ENCODE measurements at regions not wholly inside any gene's neighbourhood (a gene's known extent, or its start where the extent isn't known, plus 50 kb on each side); places are given as distances from the start of the nearest gene placed in this dataset.

- TF ChIP-seq, protein P1, sequence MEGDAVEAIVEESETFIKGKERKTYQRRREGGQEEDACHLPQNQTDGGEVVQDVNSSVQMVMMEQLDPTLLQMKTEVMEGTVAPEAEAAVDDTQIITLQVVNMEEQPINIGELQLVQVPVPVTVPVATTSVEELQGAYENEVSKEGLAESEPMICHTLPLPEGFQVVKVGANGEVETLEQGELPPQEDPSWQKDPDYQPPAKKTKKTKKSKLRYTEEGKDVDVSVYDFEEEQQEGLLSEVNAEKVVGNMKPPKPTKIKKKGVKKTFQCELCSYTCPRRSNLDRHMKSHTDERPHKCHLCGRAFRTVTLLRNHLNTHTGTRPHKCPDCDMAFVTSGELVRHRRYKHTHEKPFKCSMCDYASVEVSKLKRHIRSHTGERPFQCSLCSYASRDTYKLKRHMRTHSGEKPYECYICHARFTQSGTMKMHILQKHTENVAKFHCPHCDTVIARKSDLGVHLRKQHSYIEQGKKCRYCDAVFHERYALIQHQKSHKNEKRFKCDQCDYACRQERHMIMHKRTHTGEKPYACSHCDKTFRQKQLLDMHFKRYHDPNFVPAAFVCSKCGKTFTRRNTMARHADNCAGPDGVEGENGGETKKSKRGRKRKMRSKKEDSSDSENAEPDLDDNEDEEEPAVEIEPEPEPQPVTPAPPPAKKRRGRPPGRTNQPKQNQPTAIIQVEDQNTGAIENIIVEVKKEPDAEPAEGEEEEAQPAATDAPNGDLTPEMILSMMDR (IDR thresholded peaks at IDR 0.05; ENCODE audit: low read depth, low read length, missing control alignments) = no peak
- no peak overlapping the region for H3K4me3 ChIP-seq (ENCODE audit: low read depth, low read length)
- no peak for DNase-seq (ENCODE audit: low read depth)
Observed at GRCh38 chr6:148225871-148226270, 116.8 kb upstream of the SASH1 start.

GRCh38 chr6:148226284-148226683, 116.4 kb upstream of the SASH1 start:
- TF ChIP-seq, protein P1 (IDR thresholded peaks at IDR 0.05; ENCODE audit: low read depth, low read length, missing control alignments) = no peak

GRCh38 chr6:148231572-148231971, 111.1 kb upstream of the SASH1 start:
- TF ChIP-seq, protein P1 (IDR thresholded peaks at IDR 0.05; ENCODE audit: low read depth, low read length, missing control alignments) = no peak
- no peak overlapping the region for H3K4me3 ChIP-seq (ENCODE audit: low read depth, low read length)
- DNase-seq (ENCODE audit: low read depth) = no peak

More at GRCh38 chr6:148226284-148226683, 116.4 kb upstream of the SASH1 start:
- no peak for DNase-seq (ENCODE audit: low read depth)
- no peak overlapping the region for H3K4me3 ChIP-seq (ENCODE audit: low read depth, low read length)

- no peak for DNase-seq (ENCODE audit: low read depth)
- no peak overlapping the region for H3K4me3 ChIP-seq (ENCODE audit: low read depth, low read length)
- TF ChIP-seq, protein P1 (IDR thresholded peaks at IDR 0.05; ENCODE audit: low read depth, low read length, missing control alignments) = no peak
Observed at GRCh38 chr6:148235446-148235845, 107.2 kb upstream of the SASH1 start.

DNA sequence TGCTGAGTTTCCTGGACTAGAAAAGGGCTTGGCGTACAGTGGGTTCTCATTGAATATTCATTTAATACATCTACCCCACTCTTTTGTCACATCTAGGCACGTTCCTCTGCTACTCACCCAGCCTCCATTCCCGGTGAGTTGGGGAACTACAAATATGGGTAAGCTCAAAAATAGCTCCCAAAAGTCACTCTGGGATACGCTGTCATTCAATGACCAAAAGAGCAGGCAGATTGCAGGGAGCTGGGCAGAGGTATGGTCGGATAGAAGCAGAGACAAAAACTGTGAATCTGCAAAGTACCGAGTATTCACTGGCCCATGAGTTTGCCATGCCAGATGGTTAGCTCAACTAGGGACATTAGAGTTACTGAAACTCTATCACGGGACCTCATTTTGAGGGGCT, 103.9 kb upstream of the SASH1 start:
- TF ChIP-seq, protein P1 (IDR thresholded peaks at IDR 0.05; ENCODE audit: low read depth, low read length, missing control alignments) = no peak
- no peak for DNase-seq (ENCODE audit: low read depth)
- no peak overlapping the region for H3K4me3 ChIP-seq (ENCODE audit: low read depth, low read length)

DNA sequence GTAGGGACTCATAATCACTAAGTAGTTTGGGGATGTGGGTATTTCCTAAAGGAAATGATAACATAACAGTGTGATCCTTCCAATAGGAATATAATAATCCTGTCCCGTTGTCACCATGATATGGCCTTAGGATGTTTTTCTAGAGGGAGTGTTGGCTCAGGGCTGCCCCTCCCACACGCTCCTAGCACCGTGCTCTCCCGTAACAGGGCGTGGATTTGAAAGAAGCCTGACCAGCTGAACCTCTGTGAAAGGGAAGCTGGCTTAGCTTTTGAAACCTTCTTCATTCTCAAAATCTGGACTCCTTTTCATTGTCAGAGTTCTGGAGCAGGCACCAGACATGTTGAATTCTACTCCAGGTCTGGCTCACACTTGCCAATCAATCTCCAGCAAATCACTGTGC, 103.4 kb upstream of the SASH1 start:
- DNase-seq (ENCODE audit: low read depth) = no peak
- TF ChIP-seq, protein P1 (IDR thresholded peaks at IDR 0.05; ENCODE audit: low read depth, low read length, missing control alignments) = no peak
- no peak overlapping the region for H3K4me3 ChIP-seq (ENCODE audit: low read depth, low read length)

GRCh38 chr6:148239801-148240460, 102.7 kb upstream of the SASH1 start:
- no peak for DNase-seq (ENCODE audit: low read depth)
- TF ChIP-seq, protein P1 (IDR thresholded peaks at IDR 0.05; ENCODE audit: low read depth, low read length, missing control alignments) = no peak
- no peak overlapping the region for H3K4me3 ChIP-seq (ENCODE audit: low read depth, low read length)

Measured in GM12864 (cell line).